Fibroblast of lung (primary cell): ENCODE measurements at regions not wholly inside any gene's neighbourhood (a gene's known extent, or its start where the extent isn't known, plus 50 kb on each side); places are given as distances from the start of the nearest gene placed in this dataset.

ENCODE experiments used
- DNase-seq, 2 donors: peaks; one replicate each; pipeline versions ENCODE4 v3.0.0 to v3.0.0-alpha.2; 2010; ENCODE audit warnings: low read depth in 2 of 2
- H2AFZ ChIP-seq: 2 replicates; pipeline ENCODE4 v1.5.1; 2012; ENCODE audit warnings: low read length, control low read depth, inconsistent platforms
- H3K27ac ChIP-seq: 2 replicates; pipeline ENCODE4 v1.5.1; 2011; ENCODE audit warnings: low read length, control low read depth; ENCODE audit not compliant: insufficient read depth
- H3K27me3 ChIP-seq: 2 replicates; pipeline ENCODE4 v1.5.1; 2011; ENCODE audit warnings: mild to moderate bottlenecking, low read length; ENCODE audit not compliant: control insufficient read depth, insufficient read depth
- H3K36me3 ChIP-seq: 2 replicates; pipeline ENCODE4 v1.5.1; 2011; ENCODE audit warnings: low read length; ENCODE audit not compliant: control insufficient read depth, insufficient read depth
- H3K4me1 ChIP-seq: 2 replicates; pipeline ENCODE4 v1.5.1; 2011; ENCODE audit warnings: low read length; ENCODE audit not compliant: control insufficient read depth, insufficient read depth; ENCODE audit errors: extremely low read depth
- H3K4me2 ChIP-seq: 2 replicates; pipeline ENCODE4 v1.5.1; 2011; ENCODE audit warnings: low read length, control low read depth; ENCODE audit not compliant: insufficient read depth; ENCODE audit errors: extremely low read depth
- H3K4me3 ChIP-seq, 4 experiments: fragments of 200-600 bp in 1 of 4; sonication (generic) in 1 of 4; replicated peaks in 1 of 4; 2 replicates each; pipeline ENCODE4 v1.5.1; 2011 to 2016; ENCODE audit warnings: low read length in 4 of 4, low read depth in 3 of 4, mild to moderate bottlenecking in 3 of 4, control low read depth in 2 of 4, inconsistent platforms in 1 of 4, mixed read lengths in 1 of 4; ENCODE audit not compliant: insufficient read depth in 1 of 4; ENCODE audit errors: control extremely low read depth in 1 of 4
- H3K79me2 ChIP-seq: 2 replicates; pipeline ENCODE4 v1.5.1; 2012; ENCODE audit warnings: mild to moderate bottlenecking, low read length, inconsistent platforms; ENCODE audit not compliant: control insufficient read depth, insufficient read depth
- H3K9ac ChIP-seq: 2 replicates; pipeline ENCODE4 v1.5.1; 2011; ENCODE audit warnings: mild to moderate bottlenecking, low read length, control low read depth; ENCODE audit not compliant: insufficient read depth
- H3K9me3 ChIP-seq: 2 replicates; pipeline ENCODE4 v1.5.1; 2012; ENCODE audit warnings: low read depth, low read length; ENCODE audit not compliant: control insufficient read depth, insufficient read depth
- H4K20me1 ChIP-seq: 2 replicates; pipeline ENCODE4 v1.5.1; 2011; ENCODE audit warnings: low read length; ENCODE audit not compliant: control insufficient read depth, insufficient read depth; ENCODE audit errors: extremely low read depth
- CTCF ChIP-seq, 2 donors: IDR thresholded peaks in 1 of 2; conservative IDR thresholded peaks in 1 of 2; 1 replicate in 1 of 2; 2 replicates in 1 of 2; pipeline ENCODE4 v1.5.1; 2011 to 2012; ENCODE audit warnings: low read length in 2 of 2, control low read depth in 1 of 2, inconsistent platforms in 1 of 2, low read depth in 1 of 2, mild to moderate bottlenecking in 1 of 2
- EZH2 ChIP-seq: IDR thresholded peaks from 2 replicates; pipeline ENCODE4 v1.5.1; 2012; ENCODE audit warnings: low read length, control low read depth, mild to moderate bottlenecking; ENCODE audit errors: missing control alignments

- H4K20me1 ChIP-seq: no peaks in the 10 kb centered on the region
- H3K27me3 ChIP-seq: no peaks in the 10 kb centered on the region
- H3K9me3 ChIP-seq: no peaks in the 10 kb centered on the region
- H3K27ac ChIP-seq: no peak overlapping the region
- no peak overlapping the region for H3K9ac ChIP-seq
- H3K36me3 ChIP-seq: no peaks in the 10 kb centered on the region
- no peak overlapping the region for H3K4me3 ChIP-seq
- H3K4me1 ChIP-seq: no peaks in the 10 kb centered on the region
- DNase-seq: peak in 1 of 2 donors; percentile 46
- TF ChIP-seq EZH2 (no peak), CTCF (conservative IDR thresholded peaks at IDR 0.05 in 1 of 2, IDR thresholded peaks at IDR 0.05 in 1 of 2; ENCODE audit: low read depth in 1 of 2, low read length in 2 of 2) (no peak)
- no peak overlapping the region for H3K4me2 ChIP-seq
- H3K79me2 ChIP-seq: no peaks in the 10 kb centered on the region
- H2AFZ ChIP-seq: no peak overlapping the region
Observed at GRCh38 chr4:83831588-83831987, 295.7 kb downstream of the GPAT3 start.

GRCh38 chr4:83830138-83830888 is 294.4 kb downstream of the GPAT3 start:
- H3K4me2 ChIP-seq: no peak overlapping the region
- no peak overlapping the region for H3K9ac ChIP-seq
- no peaks in the 10 kb centered on the region for H3K9me3 ChIP-seq
- H3K4me3 ChIP-seq: no peak overlapping the region
- H3K27me3 ChIP-seq: no peaks in the 10 kb centered on the region
- no peaks in the 10 kb centered on the region for H4K20me1 ChIP-seq
- TF ChIP-seq EZH2: no peak
- no peaks in the 10 kb centered on the region for H3K36me3 ChIP-seq
- H3K4me1 ChIP-seq: no peaks in the 10 kb centered on the region
- H3K79me2 ChIP-seq: no peaks in the 10 kb centered on the region
- DNase-seq: no peak
- no peak overlapping the region for H3K27ac ChIP-seq
- H2AFZ ChIP-seq: no peak overlapping the region

GRCh38 chr4:83828601-83829000 is 292.7 kb downstream of the GPAT3 start:
- Histone ChIP-seq H3K4me3 (no peak overlapping the region), H4K20me1 (no peaks in the 10 kb centered on the region), H2AFZ (no peak overlapping the region), H3K4me2 (no peak overlapping the region), H3K4me1 (no peaks in the 10 kb centered on the region), H3K9ac (no peak overlapping the region), H3K27me3 (no peaks in the 10 kb centered on the region), H3K79me2 (no peaks in the 10 kb centered on the region), H3K9me3 (no peaks in the 10 kb centered on the region), H3K27ac (no peak overlapping the region), H3K36me3 (no peaks in the 10 kb centered on the region)
- TF ChIP-seq EZH2: no peak
- TF ChIP-seq CTCF (conservative IDR thresholded peaks at IDR 0.05 in 1 of 2, IDR thresholded peaks at IDR 0.05 in 1 of 2; ENCODE audit: low read depth in 1 of 2, low read length in 2 of 2): no peak
- DNase-seq: peak in 1 of 2 donors; percentile 4
